ENCODE measurements at regions not wholly inside any gene's neighbourhood (a gene's known extent, or its start where the extent isn't known, plus 50 kb on each side); places are given as distances from the start of the nearest gene placed in this dataset.

GRCh38 chr17:33944826-33945225, 310.3 kb upstream of the CCL2 start:
- WGBS (ENCODE audit: insufficient coverage) = no CpG with 5 or more reads among the region's 2 CpGs
- Mint-ChIP-seq H3K9me3 (no peaks in the 10 kb centered on the region), H3K27me3 (ENCODE audit: low read depth in 3 of 3) (peaks cover 0 to 5% (median 4%) of the 10 kb centered on the region in 3 donors)

GRCh38 chr17:33945646-33946546, 309.2 kb upstream of the CCL2 start:
- TF ChIP-seq CTCF (IDR thresholded peaks at IDR 0.05) = no peak
- Mint-ChIP-seq H3K27ac (no peak overlapping the region), H3K27me3 (ENCODE audit: low read depth in 3 of 3) (peaks cover 0 to 5% (median 4%) of the 10 kb centered on the region in 3 donors), H3K4me3 (no peak overlapping the region), H3K4me1 (no peaks in the 10 kb centered on the region), H3K9me3 (no peaks in the 10 kb centered on the region), H3K36me3 (no peaks in the 10 kb centered on the region)
- Histone ChIP-seq H3K36me3 (replicated peaks in 1 of 2; ENCODE audit: control insufficient read depth in 1 of 2, insufficient read depth in 2 of 2, low read length in 2 of 2) (no peaks in the 10 kb centered on the region), H3K27me3 (ENCODE audit: control insufficient read depth in 2 of 2, insufficient read depth in 2 of 2, low read length in 2 of 2) (no peaks in the 10 kb centered on the region), H3K4me3 (replicated peaks in 1 of 3; ENCODE audit: low read depth in 2 of 3, low read length in 3 of 3) (no peak overlapping the region), H3K79me2 (ENCODE audit: insufficient read depth, low read length) (no peaks in the 10 kb centered on the region), H3K9ac (ENCODE audit: insufficient read depth, low read length, poor library complexity, severe bottlenecking) (no peak overlapping the region), H2AFZ (ENCODE audit: insufficient read depth, low read depth, low read length, poor library complexity, severe bottlenecking) (no peak overlapping the region), H3K4me2 (replicated peaks; ENCODE audit: extremely low read depth, low read length, poor library complexity, severe bottlenecking) (no peak overlapping the region), H3K9me3 (replicated peaks in 1 of 2; ENCODE audit: control insufficient read depth in 1 of 2, insufficient read depth in 1 of 2, low read length in 2 of 2) (no peaks in the 10 kb centered on the region), H3K27ac (ENCODE audit: low read depth in 1 of 2, low read length in 2 of 2) (no peak overlapping the region), H4K20me1 (ENCODE audit: insufficient read depth, low read length) (no peaks in the 10 kb centered on the region), H3K4me1 (ENCODE audit: control insufficient read depth in 1 of 2, insufficient read depth in 2 of 2, low read length in 2 of 2) (no peaks in the 10 kb centered on the region)
- intact Hi-C loops (cut with micrococcal nuclease) = no loop called here
- 72% methylated on average over 5 of the region's 6 CpGs for WGBS (ENCODE audit: insufficient coverage)
- DNase-seq = no peak

More at GRCh38 chr17:33944826-33945225, 310.3 kb upstream of the CCL2 start:
- Histone ChIP-seq H3K9ac (ENCODE audit: insufficient read depth, low read length, poor library complexity, severe bottlenecking) (no peak overlapping the region), H3K9me3 (replicated peaks in 1 of 2; ENCODE audit: control insufficient read depth in 1 of 2, insufficient read depth in 1 of 2, low read length in 2 of 2) (no peaks in the 10 kb centered on the region), H3K79me2 (ENCODE audit: insufficient read depth, low read length) (no peaks in the 10 kb centered on the region), H3K4me1 (ENCODE audit: control insufficient read depth in 1 of 2, insufficient read depth in 2 of 2, low read length in 2 of 2) (no peaks in the 10 kb centered on the region), H3K27ac (ENCODE audit: low read depth in 1 of 2, low read length in 2 of 2) (no peak overlapping the region), H4K20me1 (ENCODE audit: insufficient read depth, low read length) (no peaks in the 10 kb centered on the region), H3K27me3 (ENCODE audit: control insufficient read depth in 2 of 2, insufficient read depth in 2 of 2, low read length in 2 of 2) (no peaks in the 10 kb centered on the region), H3K36me3 (replicated peaks in 1 of 2; ENCODE audit: control insufficient read depth in 1 of 2, insufficient read depth in 2 of 2, low read length in 2 of 2) (no peaks in the 10 kb centered on the region), H3K4me3 (replicated peaks in 1 of 3; ENCODE audit: low read depth in 2 of 3, low read length in 3 of 3) (no peak overlapping the region), H3K4me2 (replicated peaks; ENCODE audit: extremely low read depth, low read length, poor library complexity, severe bottlenecking) (no peak overlapping the region), H2AFZ (ENCODE audit: insufficient read depth, low read depth, low read length, poor library complexity, severe bottlenecking) (no peak overlapping the region)
- no peak for TF ChIP-seq CTCF (IDR thresholded peaks at IDR 0.05)
- DNase-seq = no peak
- H3K36me3 Mint-ChIP-seq = no peaks in the 10 kb centered on the region
- intact Hi-C loops (cut with micrococcal nuclease) = no loop called here
- H3K4me3 Mint-ChIP-seq = no peak overlapping the region
- H3K4me1 Mint-ChIP-seq = no peaks in the 10 kb centered on the region
- no peak overlapping the region for H3K27ac Mint-ChIP-seq

Measured in CD14-positive monocyte (primary cell).